Lung (tissue), 11 donors: ENCODE measurements at regions not wholly inside any gene's neighbourhood (a gene's known extent, or its start where the extent isn't known, plus 50 kb on each side); places are given as distances from the start of the nearest gene placed in this dataset.

Source experiments
- ATAC-seq: fragments of 200-7000 bp; cut with Tn5 transposase; one replicate; pipeline ENCODE4 v1.9.1; 2020; ENCODE audit warnings: moderate number of reproducible peaks; ENCODE audit not compliant: insufficient read depth, low FRiP score
- DNase-seq, 3 donors: peaks; one replicate each; pipeline ENCODE4 v3.0.0-alpha.2; 2013 to 2017
- H3K27ac ChIP-seq, 2 donors: one replicate each; pipeline ENCODE4 v1.5.1; 2013; ENCODE audit warnings: mild to moderate bottlenecking in 2 of 2, moderate library complexity in 2 of 2, control low read depth in 1 of 2, inconsistent platforms in 1 of 2, low read depth in 1 of 2, low read length in 1 of 2
- H3K27me3 ChIP-seq, 3 donors: one replicate each; pipeline ENCODE4 v1.5.1; 2013; ENCODE audit warnings: low read length in 2 of 3; ENCODE audit not compliant: control insufficient read depth in 3 of 3, insufficient read depth in 3 of 3
- H3K36me3 ChIP-seq, 4 donors: one replicate each; pipeline ENCODE4 v1.5.1; 2013; ENCODE audit warnings: low read length in 4 of 4, mild to moderate bottlenecking in 1 of 4, moderate library complexity in 1 of 4; ENCODE audit not compliant: control insufficient read depth in 4 of 4, insufficient read depth in 4 of 4
- H3K4me1 ChIP-seq, 5 donors: one replicate each; pipeline ENCODE4 v1.5.1; 2013; ENCODE audit warnings: low read length in 5 of 5, mild to moderate bottlenecking in 2 of 5, moderate library complexity in 1 of 5; ENCODE audit not compliant: control insufficient read depth in 5 of 5, insufficient read depth in 5 of 5
- H3K4me3 ChIP-seq: one replicate; pipeline ENCODE4 v1.5.1; 2013; ENCODE audit warnings: mild to moderate bottlenecking, control low read depth, moderate library complexity
- H3K9ac ChIP-seq, 2 donors: one replicate each; pipeline ENCODE4 v1.5.1; 2013; ENCODE audit warnings: low read length in 2 of 2, control low read depth in 1 of 2; ENCODE audit not compliant: insufficient read depth in 1 of 2
- H3K9me3 ChIP-seq, 4 donors: one replicate each; pipeline ENCODE4 v1.5.1; 2013; ENCODE audit warnings: low read length in 3 of 4, mild to moderate bottlenecking in 1 of 4, moderate library complexity in 1 of 4; ENCODE audit not compliant: control insufficient read depth in 4 of 4, insufficient read depth in 3 of 4
- WGBS, 2 donors: extraction: QIAGEN DNeasy Blood & Tissue Kit; methylation state at CpG; one replicate each; pipeline ENCODE4 v1.1.7; 2013; 5-methylcytosine and 5-hydroxymethylcytosine counted together
- TF ChIP-seq, protein P1 (sequence below): IDR thresholded peaks from 2 replicates; pipeline ENCODE4 v1.5.1; 2012; ENCODE audit warnings: mild to moderate bottlenecking; ENCODE audit errors: control extremely low read depth, extremely low read depth
- donor health status: control.
- donor health status: control.
- donor health status: Bipolar disorder and iron deficiency.
- donor health status: healthy.
- donor health status: DM: yes; HTN: yes; CAD: no.

DNA sequence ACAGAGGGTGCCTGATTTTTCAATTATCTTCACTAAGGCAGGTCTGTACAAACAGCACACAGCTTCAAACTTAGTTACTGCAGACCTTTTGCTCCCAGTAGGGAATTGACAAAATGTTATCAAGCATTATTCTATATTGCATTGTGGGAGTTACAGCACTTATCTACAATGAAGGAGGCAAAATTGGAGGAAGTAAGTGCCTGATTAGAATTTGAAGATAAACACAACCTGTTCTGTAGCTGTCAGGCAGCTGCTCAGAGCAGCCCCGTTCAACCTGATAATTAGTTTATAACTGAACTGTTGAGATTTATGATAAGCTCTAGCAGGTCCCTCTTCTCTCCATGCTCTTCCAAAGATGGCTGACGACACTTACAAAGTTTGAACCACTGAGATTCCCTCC lies 364.4 kb upstream of the CYRIA start:
- H3K9me3 ChIP-seq: peaks cover 0 to 5% (median 0%) of the 10 kb centered on the region in 4 donors
- no peak for DNase-seq
- H3K4me3 ChIP-seq: no peak overlapping the region
- H3K27ac ChIP-seq: no peak overlapping the region
- no peak for ATAC-seq
- 52 to 64% methylated on average over 2 of the region's 2 CpGs for WGBS, 2 donors
- H3K9ac ChIP-seq: no peak overlapping the region
- H3K4me1 ChIP-seq: no peaks in the 10 kb centered on the region
- H3K36me3 ChIP-seq: no peaks in the 10 kb centered on the region
- TF ChIP-seq, protein P1, sequence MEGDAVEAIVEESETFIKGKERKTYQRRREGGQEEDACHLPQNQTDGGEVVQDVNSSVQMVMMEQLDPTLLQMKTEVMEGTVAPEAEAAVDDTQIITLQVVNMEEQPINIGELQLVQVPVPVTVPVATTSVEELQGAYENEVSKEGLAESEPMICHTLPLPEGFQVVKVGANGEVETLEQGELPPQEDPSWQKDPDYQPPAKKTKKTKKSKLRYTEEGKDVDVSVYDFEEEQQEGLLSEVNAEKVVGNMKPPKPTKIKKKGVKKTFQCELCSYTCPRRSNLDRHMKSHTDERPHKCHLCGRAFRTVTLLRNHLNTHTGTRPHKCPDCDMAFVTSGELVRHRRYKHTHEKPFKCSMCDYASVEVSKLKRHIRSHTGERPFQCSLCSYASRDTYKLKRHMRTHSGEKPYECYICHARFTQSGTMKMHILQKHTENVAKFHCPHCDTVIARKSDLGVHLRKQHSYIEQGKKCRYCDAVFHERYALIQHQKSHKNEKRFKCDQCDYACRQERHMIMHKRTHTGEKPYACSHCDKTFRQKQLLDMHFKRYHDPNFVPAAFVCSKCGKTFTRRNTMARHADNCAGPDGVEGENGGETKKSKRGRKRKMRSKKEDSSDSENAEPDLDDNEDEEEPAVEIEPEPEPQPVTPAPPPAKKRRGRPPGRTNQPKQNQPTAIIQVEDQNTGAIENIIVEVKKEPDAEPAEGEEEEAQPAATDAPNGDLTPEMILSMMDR: no peak
- no peaks in the 10 kb centered on the region for H3K27me3 ChIP-seq

DNA sequence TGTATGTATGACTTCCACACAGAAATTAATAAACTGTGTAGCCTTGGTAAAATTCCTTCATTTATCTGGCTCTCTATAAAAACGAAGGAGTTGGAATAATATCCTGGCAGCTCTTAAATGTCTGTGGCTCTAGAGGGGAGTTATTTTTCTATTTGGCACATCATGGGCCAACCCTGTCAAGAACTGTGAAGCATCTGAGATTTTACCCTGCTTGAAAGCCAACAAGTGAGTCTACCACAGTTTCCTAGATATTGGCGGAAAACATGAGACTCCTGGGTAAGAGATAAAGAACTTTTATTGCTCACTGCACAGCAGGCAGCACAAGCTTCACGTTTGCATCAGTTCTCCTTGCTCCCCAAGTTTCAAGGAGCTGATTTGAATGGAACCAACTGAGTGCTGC lies 346.7 kb upstream of the CYRIA start:
- Histone ChIP-seq H3K27me3 (no peaks in the 10 kb centered on the region), H3K9me3 (no peaks in the 10 kb centered on the region), H3K4me3 (no peak overlapping the region), H3K9ac (no peak overlapping the region), H3K36me3 (no peaks in the 10 kb centered on the region), H3K4me1 (no peaks in the 10 kb centered on the region), H3K27ac (no peak overlapping the region)
- 67 to 71% methylated on average over 3 of the region's 3 CpGs for WGBS, 2 donors
- TF ChIP-seq, protein P1: no peak
- ATAC-seq: no peak
- no peak for DNase-seq

DNA sequence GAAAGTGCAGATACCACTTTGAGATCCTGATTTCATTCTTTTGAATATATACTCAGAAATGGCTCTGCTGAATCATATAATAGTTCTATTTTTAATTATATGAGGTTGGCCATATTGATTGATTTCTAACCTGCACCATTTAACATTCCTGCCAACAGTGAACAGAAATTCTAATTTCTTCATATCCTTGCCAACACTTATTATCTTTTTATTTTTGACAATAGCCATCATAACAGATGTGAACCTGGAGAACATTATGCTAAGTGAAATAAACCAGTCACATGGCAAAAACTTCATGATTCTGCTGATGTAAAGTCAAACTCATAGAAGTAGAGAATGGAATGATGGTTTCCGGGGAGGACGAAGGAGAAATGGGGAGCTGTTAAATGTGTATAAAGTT lies 344.5 kb upstream of the CYRIA start:
- TF ChIP-seq, protein P1: no peak

DNA sequence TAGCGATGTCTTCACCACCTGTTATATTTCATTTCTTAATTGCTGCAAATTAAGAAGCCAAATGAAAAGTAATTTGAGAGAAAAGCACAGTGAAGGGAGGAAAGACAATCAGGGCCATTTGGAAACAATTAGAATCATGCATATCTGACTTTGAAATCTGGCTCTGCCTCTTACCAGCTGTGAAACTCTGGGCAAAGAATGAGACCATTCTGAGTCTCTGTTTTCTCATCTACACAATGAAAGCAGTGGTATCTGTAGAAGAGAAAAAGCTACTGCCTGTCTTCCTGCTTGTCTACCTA lies 334.5 kb upstream of the CYRIA start:
- ATAC-seq (no peak), DNase-seq (no peak)
- peaks cover 0 to 6% (median 0%) of the 10 kb centered on the region in 5 donors for H3K4me1 ChIP-seq
- no peak overlapping the region for H3K9ac ChIP-seq
- no peaks in the 10 kb centered on the region for H3K27me3 ChIP-seq
- H3K4me3 ChIP-seq: no peak overlapping the region
- TF ChIP-seq, protein P1: no peak
- H3K36me3 ChIP-seq: no peaks in the 10 kb centered on the region
- peaks cover 0 to 5% (median 2%) of the 10 kb centered on the region in 4 donors for H3K9me3 ChIP-seq
- 79 to 83% methylated on average over 1 of the region's 1 CpG for WGBS, 2 donors
- H3K27ac ChIP-seq: no peak overlapping the region

More for the DNA sequence above, 344.5 kb upstream of the CYRIA start:
- Histone ChIP-seq H3K4me3 (no peak overlapping the region), H3K27me3 (no peaks in the 10 kb centered on the region), H3K9me3 (no peaks in the 10 kb centered on the region), H3K36me3 (no peaks in the 10 kb centered on the region), H3K4me1 (no peaks in the 10 kb centered on the region), H3K9ac (no peak overlapping the region), H3K27ac (no peak overlapping the region)
- no peak for DNase-seq
- WGBS, 2 donors: 99 to 100% methylated on average over 2 of the region's 2 CpGs
- ATAC-seq: no peak
